GM12873 (cell line): ENCODE measurements at regions not wholly inside any gene's neighbourhood (a gene's known extent, or its start where the extent isn't known, plus 50 kb on each side); places are given as distances from the start of the nearest gene placed in this dataset.

Source experiments
- CTCF ChIP-seq: IDR thresholded peaks from 2 replicates; pipeline ENCODE4 v1.5.1; 2012; ENCODE audit warnings: low read depth, mild to moderate bottlenecking, moderate library complexity, low read length, control low read depth; ENCODE audit not compliant: insufficient read depth; ENCODE audit errors: missing control alignments

- no peak for TF ChIP-seq CTCF
Observed at GRCh38 chr1:36560621-36561360, 78.1 kb upstream of the CSF3R start.

DNA sequence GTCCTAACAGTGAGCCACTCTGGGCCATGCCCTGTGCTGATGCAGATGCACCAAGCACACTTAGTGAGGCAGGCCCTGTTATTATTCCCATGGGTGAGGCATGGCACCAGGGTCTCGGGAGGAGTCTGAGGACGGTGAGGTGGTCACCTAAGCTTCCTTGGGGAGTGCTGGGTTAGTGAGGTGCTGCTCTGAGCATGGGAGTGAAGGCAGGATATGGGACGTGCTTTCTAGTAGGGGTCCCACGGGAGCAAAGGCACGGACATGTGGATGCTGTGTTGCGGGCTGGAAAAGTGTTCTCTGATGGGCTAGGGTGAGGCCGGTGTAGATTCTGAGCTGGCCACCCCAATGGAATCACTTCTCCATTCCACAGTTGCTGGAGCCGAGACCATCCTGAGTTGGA is 77.5 kb upstream of the CSF3R start:
- TF ChIP-seq CTCF = no peak

DNA sequence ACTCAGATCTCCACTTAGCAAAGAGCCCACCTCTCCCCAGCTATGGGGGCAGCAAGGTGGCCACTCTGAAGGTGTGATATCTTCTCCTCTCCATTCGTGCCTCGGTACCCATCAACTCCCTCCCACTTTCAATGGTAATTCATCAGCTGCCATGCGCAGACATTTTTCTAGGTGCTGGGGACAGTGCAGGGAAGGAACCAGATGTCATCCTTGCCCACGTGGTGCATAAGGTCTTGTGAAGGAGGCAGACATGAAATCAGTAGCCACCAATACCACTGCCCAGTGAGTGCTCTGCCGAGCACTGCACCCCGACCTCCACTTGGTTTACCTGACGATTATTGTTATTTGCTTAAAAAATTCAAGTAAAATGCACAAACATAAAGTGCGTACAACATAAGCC is 76.3 kb upstream of the CSF3R start:
- TF ChIP-seq CTCF = no peak

DNA sequence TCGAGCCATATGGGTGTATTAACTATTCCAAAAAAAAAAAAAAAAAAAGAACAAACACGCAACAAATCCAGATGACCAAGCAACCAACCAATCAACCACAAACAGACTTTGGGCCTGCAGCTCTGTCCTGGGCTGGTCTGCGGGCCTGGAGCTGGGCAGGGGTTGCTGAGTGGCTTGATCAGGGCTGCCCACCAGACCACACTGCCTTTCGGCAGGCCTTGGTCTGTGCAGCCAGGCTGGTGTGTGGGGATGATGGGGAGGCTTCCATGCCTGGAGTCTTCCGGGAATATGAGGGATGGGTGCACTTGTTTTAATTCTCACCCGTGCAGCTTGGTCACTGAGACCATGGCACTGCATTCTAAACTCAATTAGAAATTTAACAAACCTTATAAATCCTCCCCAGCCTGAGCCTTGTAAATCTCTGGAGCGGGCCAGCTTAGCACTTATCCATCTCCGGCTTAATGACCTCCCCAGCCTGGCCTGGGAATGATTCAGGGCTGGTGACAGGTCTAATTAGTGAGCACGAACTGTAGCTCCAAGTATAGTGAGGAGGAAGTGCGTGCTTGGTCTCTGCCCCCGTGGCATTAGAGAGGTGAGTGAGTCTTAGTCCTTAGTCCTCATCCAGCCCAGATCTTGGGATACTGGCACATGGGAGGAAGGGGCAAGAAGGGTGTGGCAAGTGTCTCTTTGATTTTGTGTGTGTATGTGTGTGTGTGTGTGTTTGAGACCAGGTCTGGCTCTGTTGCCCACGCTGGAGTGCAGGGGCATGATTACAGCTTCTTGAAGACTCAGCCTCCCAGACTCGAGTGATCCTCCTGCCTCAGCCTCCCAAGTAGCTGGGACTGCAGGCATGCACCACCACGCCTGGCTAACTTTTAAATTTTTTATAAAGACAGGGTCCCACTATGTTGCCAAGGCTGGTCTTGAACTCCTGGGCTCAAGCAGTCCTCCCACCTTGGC is 74.6 kb upstream of the CSF3R start:
- TF ChIP-seq CTCF = no peak

DNA sequence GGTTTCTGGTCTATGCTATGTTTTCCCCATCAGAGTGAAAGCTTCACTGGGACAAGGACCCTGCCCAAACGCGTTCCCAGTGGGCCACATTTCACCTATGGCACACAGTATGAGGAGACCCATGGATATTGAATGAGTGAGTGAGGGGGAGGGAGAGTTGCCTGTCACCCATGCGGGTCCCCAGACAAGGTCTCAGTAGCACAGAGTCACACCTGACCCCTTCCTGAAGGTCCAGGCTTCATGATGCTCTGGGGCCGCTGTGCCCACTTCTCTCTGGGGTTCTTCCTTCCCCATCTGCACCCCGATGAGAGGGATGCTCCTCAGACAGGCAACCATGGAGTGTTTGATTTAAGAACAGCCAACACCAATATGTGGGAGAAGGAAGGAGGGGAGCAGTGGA is 72.3 kb upstream of the CSF3R start:
- no peak for TF ChIP-seq CTCF

- no peak for TF ChIP-seq CTCF
Observed at GRCh38 chr1:36554323-36554628, 71.6 kb upstream of the CSF3R start.

DNA sequence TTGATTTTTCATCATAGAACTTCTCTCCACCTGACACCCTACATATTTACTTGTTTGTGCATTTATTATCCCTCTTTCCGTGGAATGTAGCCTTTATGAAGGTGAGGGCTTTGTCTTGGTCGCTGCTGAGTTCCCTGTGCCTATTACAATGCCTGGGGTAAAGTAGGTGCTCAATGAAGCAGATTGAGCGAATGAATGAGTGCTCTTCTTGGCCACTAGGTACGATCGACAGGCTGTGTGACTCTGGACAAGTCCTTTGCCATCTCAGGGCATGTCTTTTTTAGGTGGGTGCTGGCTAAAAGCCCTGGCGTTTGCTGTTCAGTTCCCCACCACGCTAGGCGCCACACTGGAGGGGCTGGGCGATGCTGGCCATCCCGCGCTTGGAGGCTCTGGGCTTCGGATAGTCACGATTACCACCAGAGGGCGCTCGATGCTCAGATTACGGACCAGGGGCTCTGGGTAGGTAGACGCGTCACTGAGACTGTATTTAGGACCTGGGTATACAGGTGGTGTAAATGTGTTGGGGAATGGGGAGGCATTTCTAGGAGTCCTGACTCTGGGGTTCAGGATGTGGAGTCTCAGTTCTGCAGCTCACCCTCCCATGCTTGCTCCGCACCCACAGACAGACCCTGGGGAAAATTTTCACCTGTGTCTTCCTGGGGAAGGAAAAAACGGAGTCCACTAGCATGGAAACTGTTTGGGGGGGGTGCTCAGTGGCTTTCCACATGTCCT is 71.0 kb upstream of the CSF3R start:
- peak; percentile 79 for TF ChIP-seq CTCF
